Epithelial cell of esophagus (primary cell): ENCODE measurements at regions not wholly inside any gene's neighbourhood (a gene's known extent, or its start where the extent isn't known, plus 50 kb on each side); places are given as distances from the start of the nearest gene placed in this dataset.
"Not testable (repeated sequence)": the region's sequence is repeated elsewhere in the genome, so short reads cannot be mapped to it uniquely, and the experiment has no call there.

Source experiments
- DNase-seq: peaks from one replicate; pipeline ENCODE4 v3.0.0; 2010; ENCODE audit warnings: low read depth
- H3K4me3 ChIP-seq: 2 replicates; pipeline ENCODE4 v1.5.1; 2011; ENCODE audit warnings: mild to moderate bottlenecking, low read length, control low read depth
- TF ChIP-seq, protein P1 (sequence below): IDR thresholded peaks from 2 replicates; pipeline ENCODE4 v1.5.1; 2011; ENCODE audit warnings: low read depth, mild to moderate bottlenecking, low read length, control low read depth, inconsistent platforms; ENCODE audit not compliant: insufficient read depth; ENCODE audit errors: missing control alignments

DNA sequence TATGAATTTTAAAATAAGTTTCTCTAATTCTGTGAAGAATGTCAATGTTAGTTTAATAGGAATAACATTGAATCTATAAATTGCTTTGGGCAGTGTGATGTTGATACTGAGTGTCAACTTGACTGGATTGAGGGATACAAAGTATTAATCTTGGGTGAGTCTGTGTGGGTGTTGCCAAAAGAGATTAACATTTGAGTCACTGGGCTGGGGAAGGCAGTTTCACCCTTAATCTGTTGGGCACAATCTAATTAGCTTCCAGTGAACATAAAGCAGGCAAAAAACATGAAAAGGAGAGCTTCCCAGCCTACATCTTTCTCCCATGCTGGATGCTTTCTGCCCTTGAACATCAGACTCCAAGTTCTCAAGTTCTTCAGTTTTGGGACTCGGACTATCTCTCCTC, 832.0 kb upstream of the ARRDC3 start:
- TF ChIP-seq, protein P1, sequence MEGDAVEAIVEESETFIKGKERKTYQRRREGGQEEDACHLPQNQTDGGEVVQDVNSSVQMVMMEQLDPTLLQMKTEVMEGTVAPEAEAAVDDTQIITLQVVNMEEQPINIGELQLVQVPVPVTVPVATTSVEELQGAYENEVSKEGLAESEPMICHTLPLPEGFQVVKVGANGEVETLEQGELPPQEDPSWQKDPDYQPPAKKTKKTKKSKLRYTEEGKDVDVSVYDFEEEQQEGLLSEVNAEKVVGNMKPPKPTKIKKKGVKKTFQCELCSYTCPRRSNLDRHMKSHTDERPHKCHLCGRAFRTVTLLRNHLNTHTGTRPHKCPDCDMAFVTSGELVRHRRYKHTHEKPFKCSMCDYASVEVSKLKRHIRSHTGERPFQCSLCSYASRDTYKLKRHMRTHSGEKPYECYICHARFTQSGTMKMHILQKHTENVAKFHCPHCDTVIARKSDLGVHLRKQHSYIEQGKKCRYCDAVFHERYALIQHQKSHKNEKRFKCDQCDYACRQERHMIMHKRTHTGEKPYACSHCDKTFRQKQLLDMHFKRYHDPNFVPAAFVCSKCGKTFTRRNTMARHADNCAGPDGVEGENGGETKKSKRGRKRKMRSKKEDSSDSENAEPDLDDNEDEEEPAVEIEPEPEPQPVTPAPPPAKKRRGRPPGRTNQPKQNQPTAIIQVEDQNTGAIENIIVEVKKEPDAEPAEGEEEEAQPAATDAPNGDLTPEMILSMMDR, result no peak
- no peak overlapping the region for H3K4me3 ChIP-seq
- no peak for DNase-seq

DNA sequence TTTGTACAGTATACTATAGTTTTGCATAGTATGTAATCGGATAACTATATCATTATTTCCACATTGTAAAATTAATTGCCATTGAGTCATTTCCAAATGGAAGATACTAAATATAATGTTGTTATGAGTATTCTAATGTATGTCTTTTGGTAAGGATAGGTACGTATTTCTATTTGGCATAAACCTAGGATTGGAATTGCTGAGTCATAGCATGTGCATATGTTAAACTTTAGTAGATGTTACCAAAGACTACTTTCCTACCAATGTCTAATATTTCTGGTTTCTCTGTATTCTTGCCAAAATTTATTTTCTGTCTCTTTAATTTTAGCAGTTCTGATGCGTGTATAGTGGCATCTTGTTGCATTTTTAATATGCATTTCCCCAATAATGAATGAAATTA, 825.1 kb upstream of the ARRDC3 start:
- TF ChIP-seq, protein P1, result no peak
- no peak overlapping the region for H3K4me3 ChIP-seq
- DNase-seq, result no peak

DNA sequence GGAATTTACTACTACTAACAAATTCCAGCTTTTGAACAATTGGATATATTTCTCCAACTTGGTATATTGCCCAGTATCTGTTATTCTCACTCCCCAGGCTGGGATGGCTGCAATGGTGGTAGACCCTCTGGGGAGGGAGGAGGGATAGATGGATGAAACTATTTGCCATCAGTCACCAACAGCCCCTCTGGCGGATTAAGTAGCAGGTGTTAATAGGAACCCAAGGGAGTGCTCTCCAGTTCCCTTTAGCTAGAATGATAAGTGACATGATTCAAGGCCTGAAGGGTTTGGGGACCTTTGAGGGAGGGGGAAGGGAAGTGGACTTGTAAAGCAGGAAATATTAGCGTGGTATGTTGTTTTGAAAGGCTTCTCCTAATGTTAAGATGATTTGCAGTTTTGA, 824.0 kb upstream of the ARRDC3 start:
- TF ChIP-seq, protein P1, result no peak
- H3K4me3 ChIP-seq, result no peak overlapping the region
- DNase-seq, result no peak

DNA sequence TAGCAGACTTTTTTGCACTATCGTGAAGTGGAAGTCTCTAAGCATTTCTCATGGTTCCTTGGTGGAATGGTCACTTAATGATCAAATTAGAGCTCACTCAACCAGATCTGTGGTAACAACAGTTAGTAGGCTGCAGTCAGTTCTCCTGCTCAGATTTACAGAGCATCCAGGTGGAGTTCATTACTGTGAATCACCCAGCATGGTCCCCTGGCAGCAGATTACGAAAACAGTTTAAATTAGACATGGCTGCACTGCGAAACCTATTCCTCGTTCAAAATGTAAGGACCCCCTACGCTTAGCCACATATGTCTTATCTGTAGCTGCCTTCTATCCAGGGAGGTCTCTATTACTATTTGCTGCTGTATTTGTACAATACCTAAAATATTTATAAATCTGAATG, 823.6 kb upstream of the ARRDC3 start:
- no peak overlapping the region for H3K4me3 ChIP-seq
- TF ChIP-seq, protein P1, result no peak
- no peak for DNase-seq

DNA sequence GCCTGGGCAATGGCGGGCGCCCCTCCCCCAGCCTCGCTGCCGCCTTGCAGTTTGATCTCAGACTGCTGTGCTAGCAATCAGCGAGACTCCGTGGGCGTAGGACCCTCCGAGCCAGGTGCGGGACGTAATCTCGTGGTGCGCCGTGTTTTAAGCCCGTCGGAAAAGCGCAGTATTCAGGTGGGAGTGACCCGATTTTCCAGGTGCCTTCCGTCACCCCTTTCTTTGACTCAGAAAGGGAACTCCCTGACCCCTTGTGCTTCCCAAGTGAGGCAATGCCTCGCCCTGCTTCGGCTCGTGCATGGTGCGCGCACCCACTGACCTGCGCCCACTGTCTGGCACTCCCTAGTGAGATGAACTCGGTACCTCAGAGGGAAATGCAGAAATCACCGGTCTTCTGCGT, 815.9 kb upstream of the ARRDC3 start:
- H3K4me3 ChIP-seq, DNase-seq: not testable (repeated sequence)

DNA sequence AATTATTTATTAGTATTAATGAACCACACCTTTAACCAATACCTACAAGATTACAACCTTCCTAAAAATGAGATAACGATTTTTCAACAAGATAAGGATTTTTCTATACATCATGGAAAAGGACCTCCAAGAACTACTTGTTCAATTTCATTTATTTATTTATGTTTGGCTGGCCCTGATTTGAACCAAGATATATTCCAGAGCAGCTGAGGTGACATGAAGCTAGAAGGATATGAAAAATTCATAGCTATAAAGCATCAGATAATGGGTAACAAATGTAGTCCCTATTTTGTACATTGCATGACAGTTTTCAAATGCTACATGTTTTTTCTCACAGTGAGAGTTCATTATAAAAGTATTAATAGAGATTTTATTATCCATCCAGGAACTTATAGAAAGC, 798.5 kb upstream of the ARRDC3 start:
- DNase-seq, result no peak
- TF ChIP-seq, protein P1, result no peak
- H3K4me3 ChIP-seq, result no peak overlapping the region

DNA sequence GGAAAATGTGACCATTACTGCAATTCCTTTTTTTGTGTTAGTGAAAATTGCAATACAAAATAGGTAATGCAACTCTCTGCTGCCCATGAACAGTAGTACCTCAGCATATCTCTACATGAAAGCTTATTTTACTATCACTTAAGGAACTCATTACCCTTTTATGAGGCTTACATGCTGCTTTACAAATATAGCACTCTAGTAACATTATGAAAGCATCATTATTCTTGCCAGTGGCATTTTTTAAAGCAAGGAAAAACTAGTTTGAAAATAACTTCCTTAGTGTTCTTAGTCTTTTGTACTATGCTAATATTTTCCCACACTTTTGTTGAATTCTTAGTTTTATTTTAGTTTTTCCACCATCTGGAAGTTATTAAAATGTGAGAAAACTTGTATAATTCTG, 797.3 kb upstream of the ARRDC3 start:
- no peak for DNase-seq
- TF ChIP-seq, protein P1, result no peak
- no peak overlapping the region for H3K4me3 ChIP-seq

DNA sequence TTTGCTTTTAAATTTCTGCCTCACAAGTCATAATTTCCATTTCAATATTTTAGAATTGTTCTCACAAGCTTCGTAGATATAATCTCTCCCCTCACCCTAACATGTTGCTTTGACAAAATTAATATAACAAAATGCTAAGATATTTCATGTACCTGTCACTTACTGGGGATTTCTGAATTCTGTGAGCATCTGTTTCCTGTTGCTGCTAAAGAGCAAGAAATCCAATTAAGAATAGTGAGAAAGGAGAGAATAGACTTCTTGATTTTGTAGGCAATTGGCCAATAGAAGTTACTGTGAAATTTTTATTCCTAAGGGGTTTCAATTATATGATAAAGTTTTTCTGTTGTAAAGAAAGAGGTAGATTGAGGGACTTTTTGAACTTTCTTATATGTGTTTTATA, 796.5 kb upstream of the ARRDC3 start:
- TF ChIP-seq, protein P1, result no peak
- DNase-seq, result no peak
- no peak overlapping the region for H3K4me3 ChIP-seq
